ENCODE measurements at regions not wholly inside any gene's neighbourhood (a gene's known extent, or its start where the extent isn't known, plus 50 kb on each side); places are given as distances from the start of the nearest gene placed in this dataset.

GRCh38 chr2:15816674-15817406 lies 123.5 kb upstream of the MYCN start:
- no peak for TF ChIP-seq POLR2AphosphoS5 (IDR thresholded peaks at IDR 0.05; ENCODE audit: low read depth, low read length)
- no peak for TF ChIP-seq TAF1 (IDR thresholded peaks at IDR 0.05; ENCODE audit: low read depth, low read length)
- TF ChIP-seq POLR2A (IDR thresholded peaks at IDR 0.05; ENCODE audit: low read depth, low read length): no peak
- no peak for TF ChIP-seq SPI1 (IDR thresholded peaks at IDR 0.05; ENCODE audit: low read depth, low read length)
